Stimulated activated CD4-positive, alpha-beta T cell treated with anti-CD3 and anti-CD28 coated beads, Interleukin-15, amount 100 ng/mL, for 24 hours (primary cell): ENCODE measurements at regions not wholly inside any gene's neighbourhood (a gene's known extent, or its start where the extent isn't known, plus 50 kb on each side); places are given as distances from the start of the nearest gene placed in this dataset.
"Not testable (repeated sequence)": the region's sequence is repeated elsewhere in the genome, so short reads cannot be mapped to it uniquely, and the experiment has no call there.

ENCODE experiments used
- DNase-seq: peaks from one replicate; pipeline ENCODE4 v3.0.0-alpha.2; 2020

- DNase-seq: no peak
These were observed 275.7 kb downstream of the XPNPEP1 start for GRCh38 chr10:109647627-109648026.

DNA sequence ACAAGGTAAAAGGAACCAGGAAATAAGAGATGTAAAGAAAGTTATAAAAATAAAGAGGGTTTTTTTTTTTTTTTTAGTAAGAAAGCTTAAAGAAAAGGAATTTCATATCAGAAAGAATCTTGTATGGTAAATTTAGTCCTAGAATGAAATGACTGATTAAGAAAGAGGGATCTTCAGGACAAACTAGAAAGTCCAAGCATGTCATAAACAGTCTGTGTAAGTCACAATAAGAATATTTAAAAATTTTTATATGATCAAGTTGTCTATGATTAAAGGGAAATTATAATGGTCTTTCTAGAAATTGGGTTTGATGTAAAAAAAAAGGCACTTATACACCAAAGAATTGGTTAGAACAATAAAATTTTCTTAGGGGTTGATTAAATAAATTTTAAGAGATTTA lies 289.5 kb downstream of the XPNPEP1 start:
- DNase-seq: no peak

GRCh38 chr10:109633017-109633416 lies 290.3 kb downstream of the XPNPEP1 start:
- DNase-seq: not testable (repeated sequence)

DNA sequence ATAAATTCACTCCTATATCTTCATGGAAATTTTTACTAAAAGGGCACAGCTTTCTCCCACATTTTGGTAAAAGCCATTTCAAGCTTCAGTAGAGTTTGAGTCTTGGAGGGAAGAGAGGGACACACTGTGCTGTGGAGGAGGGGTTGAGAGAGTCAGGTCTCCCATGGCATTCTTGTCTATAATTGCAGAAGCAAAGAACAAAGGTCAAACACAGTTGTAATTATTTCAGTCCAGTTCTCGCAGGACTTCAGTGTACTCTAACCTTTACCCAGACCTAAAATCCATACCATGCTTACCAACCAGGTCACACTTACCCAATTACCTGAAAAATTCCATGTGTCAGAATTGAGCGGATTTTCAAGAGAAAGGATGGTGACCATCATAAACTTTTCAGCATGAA lies 298.4 kb downstream of the XPNPEP1 start:
- no peak for DNase-seq

DNA sequence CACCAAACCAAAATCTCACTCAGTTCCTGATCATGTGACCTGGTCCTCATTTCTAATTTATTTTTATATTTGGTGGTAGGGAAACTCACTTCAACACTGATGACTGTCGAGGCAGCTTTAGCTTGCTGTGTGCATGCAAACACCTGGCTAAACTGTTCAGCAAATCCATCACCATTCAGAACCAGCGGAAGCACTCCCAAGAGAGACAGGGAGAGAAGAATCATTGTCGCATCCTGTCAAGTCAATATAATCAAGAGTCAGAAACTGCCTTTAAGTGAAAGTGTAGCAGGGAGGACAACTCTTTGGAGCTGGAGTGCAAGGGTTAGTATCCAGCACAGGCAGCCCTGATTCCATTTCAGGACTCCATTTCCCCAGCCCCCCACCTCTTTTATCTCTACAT lies 300.7 kb downstream of the XPNPEP1 start:
- DNase-seq: no peak

DNA sequence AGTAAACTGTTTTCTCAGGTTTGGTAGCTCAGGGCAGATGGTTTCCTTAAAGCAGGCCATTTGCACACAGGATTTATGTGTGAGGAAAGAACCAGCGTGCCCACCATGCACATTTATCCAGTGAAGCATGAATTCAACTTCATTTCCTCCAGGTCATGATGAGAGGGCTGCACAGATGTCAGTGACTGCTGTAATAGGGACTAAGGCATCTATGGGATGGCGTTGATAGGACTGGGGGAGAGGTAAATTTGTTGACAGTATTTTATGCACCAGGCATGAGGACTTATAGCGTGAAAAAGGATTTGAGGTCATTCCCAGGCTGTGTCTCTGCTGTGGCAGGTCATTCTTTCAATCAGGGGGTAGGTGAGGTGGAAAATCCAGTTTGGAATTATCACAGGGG lies 302.9 kb downstream of the XPNPEP1 start:
- no peak for DNase-seq

DNA sequence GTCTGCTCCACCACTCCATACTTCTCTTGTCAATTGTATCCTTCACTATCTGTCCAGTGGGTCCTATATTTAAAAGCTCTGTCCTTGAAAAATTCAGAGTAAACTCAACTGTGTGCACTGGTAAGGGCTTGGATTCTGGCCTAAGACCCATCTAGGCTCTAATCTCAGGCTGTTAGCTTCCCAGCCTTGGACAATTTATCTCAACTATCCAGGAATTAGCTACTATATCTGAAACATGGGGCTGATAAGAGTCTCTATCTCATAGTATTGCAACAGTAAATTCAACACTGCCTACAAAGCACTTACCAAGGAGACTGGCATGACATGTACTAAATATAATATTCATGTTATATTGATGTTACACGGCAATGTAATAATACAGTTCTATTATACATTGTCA lies 303.4 kb downstream of the XPNPEP1 start:
- no peak for DNase-seq

DNA sequence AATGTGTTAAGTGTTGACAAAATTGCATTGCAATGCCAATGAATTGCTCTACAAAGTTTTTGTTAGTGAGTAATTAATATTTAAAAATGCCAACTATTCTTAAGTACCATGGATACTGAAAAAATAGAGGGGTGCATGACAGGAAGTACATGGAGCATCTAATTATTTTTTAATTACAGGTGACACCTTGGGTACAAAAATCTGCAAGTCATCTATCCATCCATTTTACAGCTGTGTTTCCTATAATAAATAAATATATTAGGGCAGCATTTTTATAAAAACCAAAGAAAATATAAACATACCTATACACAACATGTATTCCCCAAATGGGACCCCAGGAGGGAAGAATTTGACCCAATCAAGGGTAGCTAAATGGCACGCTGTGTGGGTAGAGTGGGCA lies 304.6 kb downstream of the XPNPEP1 start:
- DNase-seq: no peak

DNA sequence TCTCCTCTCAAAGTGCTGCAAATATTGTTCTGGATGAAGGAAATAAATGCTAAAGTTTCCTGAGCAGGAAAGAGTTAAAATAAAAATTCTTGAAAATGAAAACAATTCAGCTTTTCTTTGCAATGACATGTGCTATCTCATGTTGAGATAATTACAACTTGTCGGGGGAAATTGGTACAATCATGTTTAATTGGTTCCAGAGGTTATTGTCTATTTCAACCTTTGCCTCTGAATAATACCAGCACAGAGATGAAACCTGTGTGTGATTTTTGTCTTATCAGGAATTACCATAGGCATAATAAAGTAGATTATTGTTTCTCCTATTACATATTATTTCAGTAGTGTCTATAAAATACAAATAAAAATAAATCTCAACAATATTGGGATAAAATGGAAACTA lies 305.0 kb downstream of the XPNPEP1 start:
- no peak for DNase-seq

GRCh38 chr10:109616359-109616980 lies 306.8 kb downstream of the XPNPEP1 start:
- no peak for DNase-seq

- DNase-seq: not testable (repeated sequence)
These were observed 328.0 kb downstream of the XPNPEP1 start for GRCh38 chr10:109595356-109595755.

GRCh38 chr10:109593682-109594081 lies 329.6 kb downstream of the XPNPEP1 start:
- no peak for DNase-seq

DNA sequence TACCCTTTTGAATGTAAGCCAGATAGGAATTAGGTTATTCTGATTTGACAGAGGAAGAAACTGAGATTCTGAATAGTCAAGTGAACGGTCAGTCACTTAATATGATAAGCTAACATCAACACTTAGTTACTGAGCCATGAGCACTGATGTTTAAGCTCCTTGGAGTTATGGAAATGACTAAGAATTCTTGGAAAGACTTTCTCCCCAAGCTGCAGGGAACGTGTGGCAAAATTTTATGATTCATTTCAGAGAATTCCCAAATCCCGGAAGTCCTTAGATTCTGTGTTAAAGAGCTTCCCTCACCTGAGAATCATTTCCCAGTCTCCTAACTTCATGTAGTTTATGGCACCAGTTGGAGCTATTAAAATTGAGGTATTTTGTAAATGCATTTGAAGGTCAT lies 330.9 kb downstream of the XPNPEP1 start:
- no peak for DNase-seq

- DNase-seq: no peak
These were observed 331.7 kb downstream of the XPNPEP1 start for GRCh38 chr10:109591601-109592000.

- DNase-seq: no peak
These were observed 335.1 kb downstream of the XPNPEP1 start for GRCh38 chr10:109588259-109588658.

- DNase-seq: no peak
These were observed 335.9 kb downstream of the XPNPEP1 start for GRCh38 chr10:109587366-109587765.

DNA sequence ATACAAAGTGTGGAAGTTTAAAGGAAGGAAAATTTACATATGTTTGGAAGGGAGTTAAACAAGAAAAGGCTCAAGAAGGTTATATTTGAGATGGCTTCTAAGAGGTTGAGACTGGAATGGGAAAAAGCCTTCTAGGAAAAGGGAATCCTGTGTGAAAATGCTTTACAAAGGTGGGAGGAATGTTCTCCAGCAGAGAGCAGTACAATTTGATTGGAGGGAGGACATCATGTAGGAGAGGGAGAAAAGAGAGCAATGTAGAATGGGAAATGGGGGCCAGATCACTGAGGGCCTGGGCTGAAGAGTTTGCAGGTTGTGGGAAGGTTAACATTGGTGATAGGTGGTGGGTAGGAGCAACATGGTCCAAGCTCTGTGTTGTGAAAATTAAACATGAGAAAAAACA lies 366.9 kb downstream of the XPNPEP1 start:
- DNase-seq: no peak

DNA sequence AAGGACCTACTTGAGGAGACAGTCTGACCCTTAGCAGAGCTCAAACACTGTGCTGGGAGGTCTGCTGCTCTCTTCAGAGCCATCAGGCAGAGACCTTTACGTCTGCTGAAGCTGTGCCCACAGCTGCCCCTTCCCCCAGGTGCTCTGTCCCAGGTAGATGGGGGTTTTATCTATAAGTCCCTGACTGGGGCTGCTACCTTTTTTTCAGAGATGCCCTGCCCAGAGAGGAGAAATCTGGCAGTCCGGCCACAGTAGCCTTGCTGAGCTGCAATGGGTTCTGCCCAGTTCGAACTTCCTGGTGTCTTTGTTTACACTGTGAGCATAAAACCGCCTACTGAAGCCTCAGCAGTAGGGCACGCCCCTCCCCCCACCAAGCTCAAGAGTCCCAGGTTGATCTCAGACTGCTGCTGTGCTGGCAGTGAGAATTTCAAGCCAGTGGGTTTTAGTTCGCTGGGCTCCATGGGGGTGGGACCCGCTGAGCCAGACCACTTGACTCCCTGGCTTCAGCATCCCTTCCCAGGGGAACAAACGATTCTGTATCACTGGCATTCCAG lies 381.2 kb downstream of the XPNPEP1 start:
- DNase-seq: not testable (repeated sequence)

DNA sequence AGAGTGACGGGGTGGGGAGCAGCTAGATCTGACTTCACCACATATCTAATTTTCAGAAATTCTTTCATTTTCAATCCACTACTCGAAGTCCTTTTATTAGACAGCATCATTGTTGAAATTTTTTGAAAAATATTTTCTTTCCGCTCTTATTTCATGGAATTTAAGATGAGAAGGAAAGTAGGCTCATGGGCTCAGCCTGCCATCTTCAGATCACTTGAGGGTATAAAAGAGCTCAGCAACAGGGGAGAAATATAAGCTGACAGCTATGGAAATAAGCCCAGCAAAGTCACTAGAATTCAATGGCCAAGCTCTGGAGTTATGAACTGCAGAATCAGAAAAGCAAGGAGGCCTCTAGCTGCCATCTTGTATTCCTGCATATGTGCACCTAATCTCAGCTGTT lies 389.1 kb downstream of the XPNPEP1 start:
- no peak for DNase-seq

- no peak for DNase-seq
These were observed 394.1 kb downstream of the XPNPEP1 start for GRCh38 chr10:109529258-109529657.

DNA sequence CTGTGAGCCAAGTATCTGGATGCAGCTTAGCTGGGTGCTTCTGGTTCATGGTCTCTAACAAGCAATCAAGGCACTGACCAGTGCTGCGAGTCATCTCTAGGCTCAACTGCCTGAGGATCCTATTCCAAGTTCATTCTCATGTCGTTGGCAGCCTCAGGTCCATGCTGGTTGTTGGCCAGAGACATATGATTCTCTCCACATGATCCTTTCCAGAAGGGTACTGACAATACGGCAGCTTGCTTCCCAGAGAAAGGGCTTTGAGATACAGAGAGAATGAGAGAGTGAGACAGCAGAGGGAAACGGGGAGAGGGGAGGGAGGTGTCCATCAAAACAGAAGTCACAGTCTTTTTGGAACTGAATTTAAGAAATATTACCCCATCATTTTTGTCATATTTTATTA lies 405.6 kb downstream of the XPNPEP1 start:
- no peak for DNase-seq

DNA sequence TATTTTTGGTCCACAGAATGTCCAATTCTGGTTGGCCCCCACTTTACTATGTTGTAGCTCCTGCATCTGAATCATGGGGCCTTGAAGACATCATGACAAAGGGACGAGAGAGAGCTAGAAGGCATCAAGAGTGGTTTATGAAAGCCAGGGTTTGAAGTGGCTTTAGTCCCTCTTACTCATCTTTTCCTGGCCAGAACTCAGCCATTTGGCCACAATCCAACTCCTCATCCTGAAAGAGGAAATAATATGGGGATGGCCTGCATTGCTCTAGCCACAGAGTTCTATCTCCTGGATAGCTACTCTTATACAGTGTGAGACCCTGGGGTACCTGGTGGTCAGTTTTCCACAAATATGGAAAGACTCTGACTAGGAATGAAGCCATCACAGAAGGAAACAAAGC lies 418.9 kb downstream of the XPNPEP1 start:
- DNase-seq: no peak

DNA sequence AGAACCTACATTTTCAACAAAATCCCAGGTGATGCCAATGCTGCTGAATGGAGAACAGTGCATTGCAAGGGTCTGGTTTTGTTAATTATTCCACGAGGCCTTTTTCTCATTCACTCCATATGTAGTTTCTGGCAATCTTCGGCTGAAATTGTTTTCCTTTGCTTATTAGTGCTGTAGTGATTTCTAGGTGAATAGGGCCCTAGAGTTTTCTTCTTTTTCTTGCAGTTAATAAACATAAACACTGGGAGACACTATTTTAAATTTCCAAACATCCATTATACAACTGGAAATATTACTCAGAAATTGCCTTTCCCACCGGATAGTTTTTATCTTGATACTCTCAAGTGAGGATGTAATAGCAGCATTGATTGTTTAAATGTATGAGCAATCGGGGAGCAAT lies 435.6 kb downstream of the XPNPEP1 start:
- DNase-seq: no peak

DNA sequence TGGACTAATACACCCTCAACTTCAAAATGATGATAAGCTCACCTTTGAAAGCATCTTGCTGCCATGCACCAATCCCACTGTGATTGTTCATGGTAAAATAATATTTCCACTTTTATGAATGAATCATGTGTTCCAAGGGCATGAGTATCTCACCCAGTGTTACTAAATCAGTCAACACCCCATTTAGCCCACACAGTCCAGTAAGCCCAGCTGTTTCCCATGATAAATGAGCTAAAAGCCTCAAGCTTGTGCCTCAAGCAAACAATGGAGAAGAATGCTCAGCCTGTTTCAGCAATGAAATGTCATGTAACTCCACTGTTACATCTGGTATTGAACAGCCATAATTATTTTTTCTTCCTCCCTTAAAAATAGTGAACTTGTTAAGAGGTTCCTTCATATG lies 442.5 kb downstream of the XPNPEP1 start:
- no peak for DNase-seq

- DNase-seq: no peak
These were observed 447.4 kb downstream of the XPNPEP1 start for GRCh38 chr10:109475711-109476421.
